ENCODE measurements at regions not wholly inside any gene's neighbourhood (a gene's known extent, or its start where the extent isn't known, plus 50 kb on each side); places are given as distances from the start of the nearest gene placed in this dataset.

- no TSS peak for BruUV-seq (replicated peaks)
- H3K27ac Mint-ChIP-seq (ENCODE audit: low read depth, unreplicated experiment): no peak overlapping the region
- no peak for DNase-seq (ENCODE audit: unreplicated experiment)
- no peaks in the 10 kb centered on the region for H3K9me3 Mint-ChIP-seq (ENCODE audit: unreplicated experiment)
- ChIA-PET CTCF (no interaction called here), POLR2A (no interaction called here)
- no peaks in the 10 kb centered on the region for H3K27me3 Mint-ChIP-seq (ENCODE audit: insufficient read depth, unreplicated experiment)
- H3K36me3 Mint-ChIP-seq (ENCODE audit: insufficient read depth, unreplicated experiment): no peaks in the 10 kb centered on the region
- no peak for TF ChIP-seq CTCF (IDR thresholded peaks at IDR 0.05; ENCODE audit: unreplicated experiment)
- no peak overlapping the region for H3K4me3 Mint-ChIP-seq (ENCODE audit: unreplicated experiment)
- intact Hi-C loops (cut with micrococcal nuclease): no loop called here
- H3K4me1 Mint-ChIP-seq (ENCODE audit: insufficient read depth, unreplicated experiment): peaks cover 25% of the 10 kb centered on the region
Measured at GRCh38 chr13:34675626-34676025, 266.4 kb upstream of the NBEA start.

GRCh38 chr13:34678154-34678553, 263.9 kb upstream of the NBEA start:
- Mint-ChIP-seq H3K36me3 (ENCODE audit: insufficient read depth, unreplicated experiment) (no peaks in the 10 kb centered on the region), H3K4me3 (ENCODE audit: unreplicated experiment) (no peak overlapping the region), H3K27ac (ENCODE audit: low read depth, unreplicated experiment) (peak overlapping the region; percentile 59), H3K27me3 (ENCODE audit: insufficient read depth, unreplicated experiment) (no peaks in the 10 kb centered on the region), H3K9me3 (ENCODE audit: unreplicated experiment) (no peaks in the 10 kb centered on the region), H3K4me1 (ENCODE audit: insufficient read depth, unreplicated experiment) (peaks cover 5% of the 10 kb centered on the region)
- DNase-seq (ENCODE audit: unreplicated experiment): peak; percentile 57
- intact Hi-C loops (cut with micrococcal nuclease): no loop called here
- TF ChIP-seq CTCF (IDR thresholded peaks at IDR 0.05; ENCODE audit: unreplicated experiment): no peak
- CTCF ChIA-PET: no interaction called here
- POLR2A ChIA-PET: interaction anchor here (0.5 kb wide), 1 partner anchor 127 kb away, joined by 3 read pairs; no protein-coding TSS in a partner anchor
- BruUV-seq (replicated peaks): no TSS peak

GRCh38 chr13:34681405-34681955, 260.6 kb upstream of the NBEA start:
- Mint-ChIP-seq H3K27ac (ENCODE audit: low read depth, unreplicated experiment) (no peak overlapping the region), H3K4me3 (ENCODE audit: unreplicated experiment) (no peak overlapping the region), H3K9me3 (ENCODE audit: unreplicated experiment) (no peaks in the 10 kb centered on the region), H3K27me3 (ENCODE audit: insufficient read depth, unreplicated experiment) (no peaks in the 10 kb centered on the region), H3K4me1 (ENCODE audit: insufficient read depth, unreplicated experiment) (peaks cover 5% of the 10 kb centered on the region), H3K36me3 (ENCODE audit: insufficient read depth, unreplicated experiment) (no peaks in the 10 kb centered on the region)
- CTCF ChIA-PET: interaction anchor here (0.9 to 1.4 kb wide), 3 partner anchors 12 to 678 kb away, joined by 3 to 4 read pairs (median 4); no protein-coding TSS in a partner anchor
- BruUV-seq (replicated peaks): no TSS peak
- POLR2A ChIA-PET: interaction anchor here (1.3 kb wide), 1 partner anchor 12 kb away, joined by 4 read pairs; no protein-coding TSS in a partner anchor
- no peak for TF ChIP-seq CTCF (IDR thresholded peaks at IDR 0.05; ENCODE audit: unreplicated experiment)
- intact Hi-C loops (cut with micrococcal nuclease): no loop called here
- no peak for DNase-seq (ENCODE audit: unreplicated experiment)

- intact Hi-C loops (cut with micrococcal nuclease): no loop called here
- CTCF ChIA-PET: no interaction called here
- H3K4me3 Mint-ChIP-seq (ENCODE audit: unreplicated experiment): no peak overlapping the region
- H3K27me3 Mint-ChIP-seq (ENCODE audit: insufficient read depth, unreplicated experiment): no peaks in the 10 kb centered on the region
- DNase-seq (ENCODE audit: unreplicated experiment): no peak
- peaks cover 4% of the 10 kb centered on the region for H3K9me3 Mint-ChIP-seq (ENCODE audit: unreplicated experiment)
- H3K36me3 Mint-ChIP-seq (ENCODE audit: insufficient read depth, unreplicated experiment): no peaks in the 10 kb centered on the region
- TF ChIP-seq CTCF (IDR thresholded peaks at IDR 0.05; ENCODE audit: unreplicated experiment): no peak
- H3K4me1 Mint-ChIP-seq (ENCODE audit: insufficient read depth, unreplicated experiment): peaks cover 21% of the 10 kb centered on the region
- no TSS peak for BruUV-seq (replicated peaks)
- POLR2A ChIA-PET: no interaction called here
- H3K27ac Mint-ChIP-seq (ENCODE audit: low read depth, unreplicated experiment): no peak overlapping the region
Measured at GRCh38 chr13:34695063-34695462, 247.0 kb upstream of the NBEA start.

All from MCF 10A (cell line).